GM10266 (cell line): ENCODE measurements at regions not wholly inside any gene's neighbourhood (a gene's known extent, or its start where the extent isn't known, plus 50 kb on each side); places are given as distances from the start of the nearest gene placed in this dataset.

Source experiments
- DNase-seq: peaks from one replicate; pipeline ENCODE4 v3.0.0; 2012; ENCODE audit errors: extremely low spot score
- TF ChIP-seq, protein P1 (sequence below): IDR thresholded peaks from 2 replicates; pipeline ENCODE4 v1.5.1; 2012; ENCODE audit warnings: mild to moderate bottlenecking, low read depth; ENCODE audit not compliant: control insufficient read depth, insufficient read depth; ENCODE audit errors: missing control alignments

- TF ChIP-seq, protein P1, sequence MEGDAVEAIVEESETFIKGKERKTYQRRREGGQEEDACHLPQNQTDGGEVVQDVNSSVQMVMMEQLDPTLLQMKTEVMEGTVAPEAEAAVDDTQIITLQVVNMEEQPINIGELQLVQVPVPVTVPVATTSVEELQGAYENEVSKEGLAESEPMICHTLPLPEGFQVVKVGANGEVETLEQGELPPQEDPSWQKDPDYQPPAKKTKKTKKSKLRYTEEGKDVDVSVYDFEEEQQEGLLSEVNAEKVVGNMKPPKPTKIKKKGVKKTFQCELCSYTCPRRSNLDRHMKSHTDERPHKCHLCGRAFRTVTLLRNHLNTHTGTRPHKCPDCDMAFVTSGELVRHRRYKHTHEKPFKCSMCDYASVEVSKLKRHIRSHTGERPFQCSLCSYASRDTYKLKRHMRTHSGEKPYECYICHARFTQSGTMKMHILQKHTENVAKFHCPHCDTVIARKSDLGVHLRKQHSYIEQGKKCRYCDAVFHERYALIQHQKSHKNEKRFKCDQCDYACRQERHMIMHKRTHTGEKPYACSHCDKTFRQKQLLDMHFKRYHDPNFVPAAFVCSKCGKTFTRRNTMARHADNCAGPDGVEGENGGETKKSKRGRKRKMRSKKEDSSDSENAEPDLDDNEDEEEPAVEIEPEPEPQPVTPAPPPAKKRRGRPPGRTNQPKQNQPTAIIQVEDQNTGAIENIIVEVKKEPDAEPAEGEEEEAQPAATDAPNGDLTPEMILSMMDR = no peak
- DNase-seq = no peak
Measured at GRCh38 chr6:169045486-169045885, 208.2 kb downstream of the THBS2 start.

- TF ChIP-seq, protein P1 = no peak
- no peak for DNase-seq
Measured at GRCh38 chr6:169044381-169045230, 209.0 kb downstream of the THBS2 start.

DNA sequence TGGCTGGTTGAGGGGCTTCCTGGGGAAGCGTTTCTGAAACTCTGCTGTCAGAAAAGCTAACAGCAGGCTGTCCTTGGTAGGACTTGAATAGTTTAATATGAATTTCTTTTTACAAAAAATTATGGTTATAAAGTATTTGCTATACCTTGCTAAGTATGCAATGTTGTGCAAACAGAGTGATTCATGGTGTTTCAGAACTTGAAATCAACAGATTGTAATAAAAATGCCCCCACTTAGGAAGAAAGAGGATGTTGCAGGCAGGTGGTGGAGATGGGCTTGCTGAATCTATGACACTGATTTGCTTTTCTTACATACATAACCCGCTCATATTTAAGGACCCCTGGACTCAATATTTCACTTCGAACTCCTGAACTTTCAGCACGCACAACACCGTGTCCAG lies 211.6 kb downstream of the THBS2 start:
- DNase-seq = no peak
- TF ChIP-seq, protein P1 = no peak

DNA sequence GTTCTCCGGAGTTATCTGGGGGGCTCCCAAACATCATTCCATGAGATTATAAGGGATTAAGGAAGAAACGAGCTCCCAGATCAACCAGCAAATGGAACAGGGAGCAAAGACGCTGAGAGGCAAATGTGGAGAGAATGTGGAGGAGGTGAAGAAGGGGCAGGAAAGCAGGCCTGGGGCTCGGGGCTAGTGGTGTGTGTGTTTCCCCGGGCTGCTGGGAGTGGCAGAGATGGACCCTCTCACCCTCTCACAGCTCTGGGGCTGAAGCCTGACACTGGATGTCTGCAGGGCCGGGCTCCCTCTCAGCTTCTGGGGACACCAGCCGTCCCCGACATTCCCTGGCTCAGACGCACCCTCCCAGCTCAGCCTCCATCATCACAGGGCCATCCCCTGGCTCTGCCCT lies 212.6 kb downstream of the THBS2 start:
- no peak for DNase-seq
- TF ChIP-seq, protein P1 = no peak

GRCh38 chr6:169038691-169039090 lies 215.0 kb downstream of the THBS2 start:
- TF ChIP-seq, protein P1 = no peak
- no peak for DNase-seq

- TF ChIP-seq, protein P1 = no peak
- no peak for DNase-seq
Measured at GRCh38 chr6:169035385-169036240, 218.0 kb downstream of the THBS2 start.
